ENCODE measurements at regions not wholly inside any gene's neighbourhood (a gene's known extent, or its start where the extent isn't known, plus 50 kb on each side); places are given as distances from the start of the nearest gene placed in this dataset.

- 91% methylated on average over 5 of the region's 6 CpGs for WGBS (ENCODE audit: insufficient coverage)
- no peaks in the 10 kb centered on the region for H3K4me1 ChIP-seq (ENCODE audit: control insufficient read depth in 1 of 2, insufficient read depth in 2 of 2, low read length in 2 of 2)
- no peak overlapping the region for H3K9ac ChIP-seq (ENCODE audit: insufficient read depth, low read length, poor library complexity, severe bottlenecking)
These were observed 91.8 kb upstream of the CHST9 start for GRCh38 chr18:27276886-27277285.

GRCh38 chr18:27276479-27276878 lies 91.4 kb upstream of the CHST9 start:
- Mint-ChIP-seq H3K36me3 (no peaks in the 10 kb centered on the region), H3K27ac (no peak overlapping the region), H3K4me1 (no peaks in the 10 kb centered on the region), H3K9me3 (peaks cover 0 to 14% (median 6%) of the 10 kb centered on the region in 7 donors), H3K4me3 (no peak overlapping the region), H3K27me3 (ENCODE audit: low read depth in 3 of 3) (no peaks in the 10 kb centered on the region)
- Histone ChIP-seq H3K27ac (ENCODE audit: low read depth in 1 of 2, low read length in 2 of 2) (no peak overlapping the region), H3K79me2 (ENCODE audit: insufficient read depth, low read length) (no peaks in the 10 kb centered on the region), H2AFZ (ENCODE audit: insufficient read depth, low read depth, low read length, poor library complexity, severe bottlenecking) (no peak overlapping the region), H3K4me1 (ENCODE audit: control insufficient read depth in 1 of 2, insufficient read depth in 2 of 2, low read length in 2 of 2) (no peaks in the 10 kb centered on the region), H4K20me1 (ENCODE audit: insufficient read depth, low read length) (no peaks in the 10 kb centered on the region), H3K4me3 (replicated peaks in 1 of 3; ENCODE audit: low read depth in 2 of 3, low read length in 3 of 3) (no peak overlapping the region), H3K9me3 (replicated peaks in 1 of 2; ENCODE audit: control insufficient read depth in 1 of 2, insufficient read depth in 1 of 2, low read length in 2 of 2) (peaks cover 0 to 2% of the 10 kb centered on the region in 2 donors), H3K27me3 (ENCODE audit: control insufficient read depth in 2 of 2, insufficient read depth in 2 of 2, low read length in 2 of 2) (no peaks in the 10 kb centered on the region), H3K9ac (ENCODE audit: insufficient read depth, low read length, poor library complexity, severe bottlenecking) (no peak overlapping the region), H3K4me2 (replicated peaks; ENCODE audit: extremely low read depth, low read length, poor library complexity, severe bottlenecking) (no peak overlapping the region), H3K36me3 (replicated peaks in 1 of 2; ENCODE audit: control insufficient read depth in 1 of 2, insufficient read depth in 2 of 2, low read length in 2 of 2) (no peaks in the 10 kb centered on the region)
- TF ChIP-seq CTCF (IDR thresholded peaks at IDR 0.05), result no peak
- 57% methylated on average over 2 of the region's 2 CpGs for WGBS (ENCODE audit: insufficient coverage)
- DNase-seq, result no peak
- intact Hi-C loops (cut with micrococcal nuclease), result no loop called here

More at GRCh38 chr18:27276886-27277285, 91.8 kb upstream of the CHST9 start:
- no peak overlapping the region for H3K27ac Mint-ChIP-seq
- no peaks in the 10 kb centered on the region for H3K27me3 Mint-ChIP-seq (ENCODE audit: low read depth in 3 of 3)
- no peak overlapping the region for H3K27ac ChIP-seq (ENCODE audit: low read depth in 1 of 2, low read length in 2 of 2)
- no peaks in the 10 kb centered on the region for H3K36me3 Mint-ChIP-seq
- H3K4me2 ChIP-seq (replicated peaks; ENCODE audit: extremely low read depth, low read length, poor library complexity, severe bottlenecking), result no peak overlapping the region
- no peak for DNase-seq
- H3K4me3 Mint-ChIP-seq, result no peak overlapping the region
- H3K36me3 ChIP-seq (replicated peaks in 1 of 2; ENCODE audit: control insufficient read depth in 1 of 2, insufficient read depth in 2 of 2, low read length in 2 of 2), result no peaks in the 10 kb centered on the region
- H3K79me2 ChIP-seq (ENCODE audit: insufficient read depth, low read length), result no peaks in the 10 kb centered on the region
- H3K27me3 ChIP-seq (ENCODE audit: control insufficient read depth in 2 of 2, insufficient read depth in 2 of 2, low read length in 2 of 2), result no peaks in the 10 kb centered on the region
- no peak for TF ChIP-seq CTCF (IDR thresholded peaks at IDR 0.05)
- H3K9me3 Mint-ChIP-seq, result peaks cover 0 to 14% (median 6%) of the 10 kb centered on the region in 7 donors
- peaks cover 0 to 2% of the 10 kb centered on the region in 2 donors for H3K9me3 ChIP-seq (replicated peaks in 1 of 2; ENCODE audit: control insufficient read depth in 1 of 2, insufficient read depth in 1 of 2, low read length in 2 of 2)
- H3K4me1 Mint-ChIP-seq, result no peaks in the 10 kb centered on the region
- intact Hi-C loops (cut with micrococcal nuclease), result no loop called here
- no peak overlapping the region for H3K4me3 ChIP-seq (replicated peaks in 1 of 3; ENCODE audit: low read depth in 2 of 3, low read length in 3 of 3)
- no peaks in the 10 kb centered on the region for H4K20me1 ChIP-seq (ENCODE audit: insufficient read depth, low read length)
- H2AFZ ChIP-seq (ENCODE audit: insufficient read depth, low read depth, low read length, poor library complexity, severe bottlenecking), result no peak overlapping the region
